GM21825 (cell line): ENCODE measurements at regions not wholly inside any gene's neighbourhood (a gene's known extent, or its start where the extent isn't known, plus 50 kb on each side); places are given as distances from the start of the nearest gene placed in this dataset.

Source experiments
- ATAC-seq: cut with Tn5 transposase; IDR thresholded peaks from one replicate; pipeline ENCODE4 v1.9.1; 2021; ENCODE audit warnings: mild to moderate bottlenecking, moderate library complexity; ENCODE audit not compliant: unreplicated experiment

DNA sequence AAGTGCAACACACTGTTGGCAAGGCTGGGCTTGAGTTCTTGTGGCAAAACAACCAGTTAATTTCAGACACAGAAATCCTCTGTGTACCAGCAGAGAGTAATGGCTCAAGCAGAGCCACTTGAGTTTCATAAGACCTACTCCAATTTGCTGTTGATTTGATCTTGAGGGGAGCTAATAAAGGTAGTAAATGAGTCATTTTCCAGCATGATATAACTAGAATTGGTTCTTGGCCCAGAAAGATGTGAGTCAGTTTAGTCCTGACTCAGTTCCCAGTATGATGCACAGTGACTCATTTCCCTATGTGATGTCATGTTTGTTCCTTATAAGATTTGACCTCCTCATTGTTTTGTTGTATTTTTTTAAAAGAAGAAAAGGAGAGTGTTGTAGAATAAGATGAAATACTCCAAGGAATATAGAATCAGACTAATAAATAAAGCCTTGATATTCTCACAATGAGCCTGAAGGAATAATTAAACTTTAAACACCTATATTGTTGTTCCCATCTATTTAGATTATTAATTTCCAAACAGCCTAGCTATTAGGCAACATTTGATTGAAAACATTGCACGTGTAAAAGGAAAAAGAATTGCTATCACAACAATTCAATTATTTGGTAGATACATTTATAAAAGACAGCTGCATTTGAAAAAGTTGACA lies 186.2 kb downstream of the REEP3 start:
- peak; percentile 65 for ATAC-seq

DNA sequence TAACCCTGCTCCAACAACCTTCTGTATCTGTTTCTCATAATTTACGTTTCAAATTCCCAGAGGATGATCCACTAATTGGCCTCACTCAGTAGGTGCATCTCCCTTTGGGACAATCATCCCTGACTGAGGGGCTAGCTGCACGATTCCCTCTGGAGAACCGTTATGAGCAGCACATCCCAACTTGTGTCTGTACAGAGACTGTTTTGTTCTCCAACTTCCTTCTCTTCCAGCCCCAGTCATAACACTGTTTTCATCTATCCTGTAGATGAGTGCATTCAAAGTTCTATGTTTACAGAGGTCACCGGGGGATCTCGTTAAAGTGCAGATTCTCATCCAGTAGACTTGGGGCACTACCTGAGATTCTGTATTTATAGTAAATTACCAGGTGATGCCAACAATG lies 187.2 kb downstream of the REEP3 start:
- no peak for ATAC-seq

- ATAC-seq: no peak
These were observed 189.5 kb downstream of the REEP3 start for GRCh38 chr10:63710703-63711102.

DNA sequence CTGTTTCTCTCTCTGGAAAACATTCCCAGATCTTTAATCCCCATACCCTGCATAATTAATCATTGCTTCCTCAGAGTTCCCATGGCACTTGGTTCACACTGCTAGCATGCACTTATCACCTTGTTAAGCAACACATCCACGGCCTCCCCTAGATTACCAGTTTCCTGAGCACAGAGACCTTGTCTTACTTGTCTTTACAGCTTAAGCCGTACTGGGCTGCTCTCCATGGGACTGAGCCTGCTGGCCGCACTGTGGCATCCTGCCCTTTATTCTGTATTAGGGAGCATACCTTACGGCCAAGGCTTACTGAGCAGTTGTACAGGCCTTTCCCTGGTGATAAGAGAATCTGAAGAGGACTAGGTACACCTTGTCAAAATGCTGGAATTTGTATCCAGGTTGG lies 190.2 kb downstream of the REEP3 start:
- ATAC-seq: no peak

- no peak for ATAC-seq
These were observed 190.9 kb downstream of the REEP3 start for GRCh38 chr10:63711867-63712716.

- ATAC-seq: no peak
These were observed 191.5 kb downstream of the REEP3 start for GRCh38 chr10:63712717-63713115.

GRCh38 chr10:63713191-63714144 lies 192.3 kb downstream of the REEP3 start:
- no peak for ATAC-seq

DNA sequence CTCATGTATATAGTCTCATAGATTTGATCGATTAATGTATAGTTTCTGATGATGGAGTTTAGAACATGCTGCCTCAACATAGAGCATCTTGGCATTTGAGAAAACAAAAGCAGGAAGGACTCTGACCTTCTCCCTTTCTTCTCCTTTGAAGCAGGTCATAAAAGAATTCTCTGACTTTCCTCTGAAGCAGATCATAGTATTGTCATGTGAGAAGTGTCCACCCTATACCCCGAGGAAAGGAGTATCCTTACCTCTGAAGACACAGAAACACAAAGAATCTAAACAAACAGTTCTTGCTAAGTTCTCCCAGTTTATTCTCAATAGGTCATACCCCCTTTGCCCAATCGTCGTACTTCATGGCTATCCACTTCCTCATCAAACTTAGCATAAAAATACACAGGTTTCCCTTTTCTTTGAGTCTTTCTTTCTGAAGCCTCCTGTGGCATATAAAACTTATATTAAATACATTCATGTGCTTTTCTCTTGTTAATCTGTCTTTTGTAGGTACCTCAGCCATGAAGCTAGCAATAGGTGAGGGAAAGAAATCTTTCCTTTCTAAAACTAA lies 194.9 kb downstream of the REEP3 start:
- ATAC-seq: no peak

- no peak for ATAC-seq
These were observed 196.0 kb downstream of the REEP3 start for GRCh38 chr10:63717027-63717715.

- no peak for ATAC-seq
These were observed 196.8 kb downstream of the REEP3 start for GRCh38 chr10:63718006-63718405.

DNA sequence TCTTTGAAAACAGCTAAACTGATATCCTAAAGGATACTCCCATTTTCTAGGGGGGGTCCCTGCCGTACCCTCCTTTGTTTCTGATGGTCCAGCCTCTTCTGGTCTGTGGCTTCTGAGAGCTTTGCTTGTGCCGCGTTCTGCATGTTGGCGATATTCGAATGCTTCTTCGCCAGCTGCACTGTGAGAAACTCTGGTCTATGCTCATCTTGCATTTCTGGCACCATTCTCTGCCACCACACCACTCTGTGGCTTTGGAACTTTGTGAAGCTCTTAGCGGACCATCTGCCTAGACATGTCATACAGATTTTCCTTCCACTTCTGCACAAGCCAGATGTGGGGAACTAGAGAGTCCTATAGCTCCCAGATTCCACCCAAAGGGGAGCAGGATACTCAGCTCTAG lies 197.2 kb downstream of the REEP3 start:
- ATAC-seq: no peak

DNA sequence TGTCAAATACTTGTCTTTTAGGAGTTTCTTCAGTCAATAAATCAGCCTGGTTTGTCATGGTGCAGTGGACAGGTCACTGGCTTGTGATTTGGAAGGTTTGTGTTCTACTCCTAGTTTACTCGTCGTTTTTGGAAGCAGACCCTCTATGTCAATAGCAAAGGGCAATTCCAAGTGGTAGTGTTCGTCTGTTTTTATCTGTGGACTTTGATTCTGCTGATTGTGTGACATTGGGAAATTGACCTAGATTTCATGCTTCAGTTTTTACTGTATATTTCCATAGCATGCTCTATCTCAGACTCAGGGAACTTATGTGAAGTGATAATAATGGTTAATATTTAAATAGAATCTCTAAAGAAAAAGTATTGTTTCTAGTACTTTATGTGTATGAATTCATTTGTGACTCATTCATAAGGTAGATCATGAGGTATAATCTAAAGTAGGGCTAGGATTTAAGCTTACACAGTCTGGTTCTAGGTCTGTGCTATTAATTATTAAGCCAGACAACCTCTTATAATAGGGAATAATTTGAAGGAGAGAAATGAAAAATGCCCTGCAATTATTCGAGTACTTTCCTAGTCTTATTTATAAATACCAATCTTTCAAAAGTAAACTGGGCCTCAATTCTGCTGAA lies 198.1 kb downstream of the REEP3 start:
- no peak for ATAC-seq

GRCh38 chr10:63720072-63720537 lies 198.9 kb downstream of the REEP3 start:
- ATAC-seq: peak; percentile 41

- peak; percentile 68 for ATAC-seq
These were observed 199.5 kb downstream of the REEP3 start for GRCh38 chr10:63720676-63721075.

GRCh38 chr10:63722537-63722936 lies 201.3 kb downstream of the REEP3 start:
- no peak for ATAC-seq

DNA sequence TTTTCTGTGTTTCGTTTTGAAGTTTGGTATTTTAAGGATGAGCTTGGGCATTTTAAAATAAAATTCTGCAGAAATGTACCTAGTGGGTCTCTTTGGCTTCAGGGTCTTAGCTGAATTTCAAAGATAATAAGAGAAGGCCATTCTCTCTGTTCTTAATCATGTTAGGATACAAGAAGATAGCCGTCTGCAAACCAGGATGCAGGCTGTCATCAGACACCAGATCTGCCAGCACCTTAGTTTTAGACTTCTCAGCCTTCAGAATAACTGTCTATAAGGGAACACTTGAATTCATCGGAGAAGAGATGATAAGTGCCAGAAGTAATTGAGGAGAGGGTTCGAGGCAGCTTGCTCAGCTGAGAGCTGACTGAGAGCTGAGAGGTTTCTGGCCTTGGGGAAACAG lies 202.1 kb downstream of the REEP3 start:
- ATAC-seq: no peak

DNA sequence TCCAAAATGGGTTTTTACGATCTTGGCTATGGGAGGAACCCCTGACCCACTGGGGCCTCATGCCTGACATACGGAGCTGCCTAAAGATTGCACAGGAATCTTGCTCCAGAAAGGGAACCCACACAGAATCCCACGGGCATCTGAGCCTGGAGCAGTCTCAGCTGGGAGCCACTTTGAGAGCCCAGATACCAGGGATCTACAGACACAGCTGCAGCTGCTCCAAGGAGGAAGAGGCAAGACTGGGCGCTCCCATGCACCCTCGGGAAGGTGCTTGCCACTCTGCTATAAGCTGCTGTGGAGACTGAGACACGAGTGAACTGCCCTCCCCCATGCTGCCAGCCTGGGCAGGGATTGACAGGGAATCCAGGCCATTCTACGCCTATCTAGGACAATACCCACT lies 202.5 kb downstream of the REEP3 start:
- ATAC-seq: no peak

GRCh38 chr10:63724922-63725321 lies 203.7 kb downstream of the REEP3 start:
- no peak for ATAC-seq

GRCh38 chr10:63726867-63727266 lies 205.7 kb downstream of the REEP3 start:
- ATAC-seq: no peak

DNA sequence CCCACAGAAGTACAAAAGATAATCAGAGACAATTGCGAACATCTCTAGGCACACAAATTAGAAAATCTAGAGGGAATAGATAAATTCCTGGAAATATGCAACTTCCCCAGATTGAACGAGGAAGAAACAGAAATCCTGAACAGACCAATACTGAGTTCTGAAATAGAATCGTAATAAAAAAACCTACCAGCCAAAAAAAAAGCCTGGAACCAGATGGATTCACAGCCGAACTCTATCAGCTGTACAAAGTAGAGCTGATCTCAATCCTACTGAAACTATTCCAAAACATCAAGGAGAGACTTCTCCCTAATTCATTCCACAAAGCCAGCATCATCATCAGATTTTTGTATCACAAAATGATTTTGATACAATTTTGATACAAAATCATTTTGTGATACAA lies 206.4 kb downstream of the REEP3 start:
- no peak for ATAC-seq
